ENCODE measurements at regions not wholly inside any gene's neighbourhood (a gene's known extent, or its start where the extent isn't known, plus 50 kb on each side); places are given as distances from the start of the nearest gene placed in this dataset.
"Not testable (repeated sequence)": the region's sequence is repeated elsewhere in the genome, so short reads cannot be mapped to it uniquely, and the experiment has no call there.

DNA sequence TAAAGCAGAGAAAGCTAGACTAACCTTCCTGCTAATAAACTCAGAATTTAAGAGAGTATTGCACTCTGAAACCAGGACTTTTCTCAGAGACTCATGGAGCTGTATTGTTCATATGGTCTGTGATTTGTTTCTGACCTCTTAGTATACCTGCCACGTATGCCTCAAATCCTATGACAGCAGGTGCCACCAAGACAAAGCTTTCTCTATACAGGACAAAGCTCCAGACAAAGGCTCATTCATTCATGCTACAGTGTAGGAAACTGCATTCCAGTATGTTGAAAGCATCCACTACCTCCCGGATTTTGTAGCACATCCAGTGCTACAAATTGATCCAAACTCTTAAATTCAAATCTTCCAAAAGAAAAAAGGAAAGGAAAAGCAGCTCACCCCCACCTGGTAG, 178.3 kb downstream of the CHIC2 start:
- H3K4me3 Mint-ChIP-seq = no peak overlapping the region
- ATAC-seq (no peak), DNase-seq (no peak)
- H3K4me1 Mint-ChIP-seq = no peaks in the 10 kb centered on the region
- no peak overlapping the region for H3K27ac Mint-ChIP-seq
- H3K36me3 Mint-ChIP-seq (ENCODE audit: low read depth) = no peaks in the 10 kb centered on the region
- H3K9me3 ChIP-seq (ENCODE audit: control insufficient read depth, low read length, poor library complexity, severe bottlenecking) = no peaks in the 10 kb centered on the region
- H3K27me3 Mint-ChIP-seq = peaks cover 16% of the 10 kb centered on the region

DNA sequence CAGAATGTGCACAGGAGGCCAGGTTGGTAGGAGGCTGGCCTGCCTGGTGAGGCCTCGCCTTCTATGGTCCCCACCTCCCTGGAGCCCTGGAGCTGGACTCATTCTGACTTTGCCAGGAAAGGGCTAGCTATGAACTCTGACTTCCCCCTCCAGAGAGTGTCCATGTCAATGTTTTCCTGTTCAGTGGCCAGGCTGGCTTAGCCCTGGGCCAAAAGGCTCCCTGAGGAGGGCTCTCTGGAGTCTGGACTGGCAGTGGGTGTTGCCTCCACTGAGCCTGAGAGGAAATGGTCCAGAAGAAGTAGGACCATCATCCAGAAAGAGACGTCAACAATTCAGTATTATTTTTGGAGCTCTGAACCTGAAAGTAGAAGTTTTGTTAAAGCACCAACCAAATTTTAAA, 178.7 kb downstream of the CHIC2 start:
- ATAC-seq (no peak), DNase-seq (no peak)
- Mint-ChIP-seq H3K27me3 (peaks cover 12% of the 10 kb centered on the region), H3K36me3 (ENCODE audit: low read depth) (no peaks in the 10 kb centered on the region), H3K4me3 (no peak overlapping the region), H3K27ac (no peak overlapping the region), H3K4me1 (no peaks in the 10 kb centered on the region)
- H3K9me3 ChIP-seq (ENCODE audit: control insufficient read depth, low read length, poor library complexity, severe bottlenecking) = no peaks in the 10 kb centered on the region

DNA sequence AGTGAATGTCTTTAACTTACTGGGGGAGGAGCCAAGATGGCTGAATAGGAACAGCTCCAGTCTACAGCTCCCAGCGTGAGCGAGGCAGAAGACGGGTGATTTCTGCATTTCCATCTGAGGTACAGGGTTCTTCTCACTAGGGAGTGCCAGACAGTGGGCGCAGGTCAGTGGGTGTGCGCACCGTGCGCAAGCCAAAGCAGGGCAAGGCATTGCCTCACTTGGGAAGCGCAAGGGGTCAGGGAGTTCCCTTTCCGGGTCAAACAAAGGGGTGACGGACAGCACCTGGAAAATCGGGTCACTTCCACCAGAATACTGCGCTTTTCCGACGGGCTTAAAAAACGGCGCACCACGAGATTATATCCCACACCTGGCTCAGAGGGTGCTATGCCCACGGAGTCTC, 187.3 kb downstream of the CHIC2 start:
- H3K27me3 Mint-ChIP-seq; H3K4me1 Mint-ChIP-seq; DNase-seq; H3K9me3 ChIP-seq (ENCODE audit: control insufficient read depth, low read length, poor library complexity, severe bottlenecking); H3K27ac Mint-ChIP-seq; H3K4me3 Mint-ChIP-seq; H3K36me3 Mint-ChIP-seq (ENCODE audit: low read depth); ATAC-seq: not testable (repeated sequence)

DNA sequence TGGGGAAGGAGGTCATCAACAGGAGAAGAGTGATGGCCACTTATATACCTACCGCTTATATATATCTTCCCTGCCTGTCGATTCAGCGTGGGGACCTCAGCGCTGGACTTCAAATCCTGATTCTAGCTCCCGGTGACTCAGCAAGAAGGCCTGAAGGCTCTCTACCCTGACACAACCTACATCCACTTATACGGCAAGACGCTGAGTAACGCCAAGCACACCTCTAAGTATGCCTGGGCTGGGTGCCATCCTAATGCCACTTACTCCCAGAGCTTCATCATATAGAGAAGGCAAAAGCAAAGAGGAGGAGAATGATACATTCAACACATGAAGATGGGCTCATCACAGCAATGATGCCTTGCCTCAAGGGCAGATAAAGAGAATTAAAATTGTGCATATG, 198.3 kb downstream of the CHIC2 start:
- Mint-ChIP-seq H3K4me1 (no peaks in the 10 kb centered on the region), H3K27me3 (peaks cover 37% of the 10 kb centered on the region), H3K27ac (no peak overlapping the region), H3K36me3 (ENCODE audit: low read depth) (no peaks in the 10 kb centered on the region), H3K4me3 (no peak overlapping the region)
- ATAC-seq (no peak), DNase-seq (no peak)
- no peaks in the 10 kb centered on the region for H3K9me3 ChIP-seq (ENCODE audit: control insufficient read depth, low read length, poor library complexity, severe bottlenecking)

DNA sequence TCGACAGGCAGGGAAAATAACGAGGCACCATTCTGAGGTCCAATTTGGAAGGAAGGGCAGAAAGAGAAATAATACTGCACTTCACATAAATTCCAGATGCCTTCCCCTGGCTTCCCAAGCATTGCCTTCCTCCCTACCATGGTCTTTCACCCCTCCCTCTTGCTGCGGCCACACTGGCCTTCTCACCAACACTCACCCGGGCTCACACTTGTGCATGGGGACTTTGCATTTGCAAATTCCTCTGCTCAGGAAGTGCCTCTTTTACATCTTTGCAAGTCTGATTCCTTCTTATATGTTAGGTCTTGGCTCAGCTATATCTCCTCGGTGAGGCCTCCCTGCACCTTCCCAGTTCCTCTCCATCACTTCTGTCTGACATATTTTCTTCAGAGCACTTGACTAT, 199.4 kb downstream of the CHIC2 start:
- Mint-ChIP-seq H3K36me3 (ENCODE audit: low read depth) (peaks cover 2% of the 10 kb centered on the region), H3K4me1 (no peaks in the 10 kb centered on the region), H3K27ac (no peak overlapping the region), H3K4me3 (no peak overlapping the region), H3K27me3 (peaks cover 38% of the 10 kb centered on the region)
- no peaks in the 10 kb centered on the region for H3K9me3 ChIP-seq (ENCODE audit: control insufficient read depth, low read length, poor library complexity, severe bottlenecking)
- no peak for DNase-seq
- no peak for ATAC-seq

DNA sequence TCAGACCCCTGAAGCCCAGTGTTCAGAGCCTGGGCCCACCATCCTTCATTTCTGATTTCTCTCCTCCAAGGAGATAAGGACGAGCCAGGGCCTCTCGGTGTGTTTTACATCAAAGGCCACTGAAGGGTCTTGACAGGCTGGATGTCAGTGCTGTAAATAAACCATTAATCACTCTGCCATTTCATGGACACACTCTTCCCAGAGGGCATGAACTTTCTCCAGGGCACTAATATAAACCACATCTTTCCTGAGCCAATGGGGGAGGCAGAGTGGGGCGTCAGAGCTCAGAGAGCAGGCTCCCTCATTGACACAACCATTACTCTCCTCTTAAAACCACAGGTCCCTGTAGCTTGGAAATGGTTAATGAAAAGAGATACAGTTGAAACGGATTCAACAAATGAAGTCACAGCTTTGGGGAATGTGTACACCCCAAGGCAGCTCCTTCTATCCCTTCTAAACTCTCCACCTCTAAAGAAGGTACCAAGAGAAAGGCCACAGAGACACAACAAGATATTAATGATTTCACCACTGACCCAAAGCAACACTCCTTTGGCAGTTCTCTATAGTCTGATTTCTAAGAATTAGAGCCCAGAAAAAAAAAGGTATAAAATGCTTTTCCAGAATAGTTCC, 200.6 kb downstream of the CHIC2 start:
- H3K9me3 ChIP-seq (ENCODE audit: control insufficient read depth, low read length, poor library complexity, severe bottlenecking) = no peaks in the 10 kb centered on the region
- Mint-ChIP-seq H3K36me3 (ENCODE audit: low read depth) (peaks cover 2% of the 10 kb centered on the region), H3K4me3 (no peak overlapping the region), H3K27me3 (peaks cover 31% of the 10 kb centered on the region), H3K4me1 (no peaks in the 10 kb centered on the region), H3K27ac (no peak overlapping the region)
- ATAC-seq = no peak
- DNase-seq = no peak

DNA sequence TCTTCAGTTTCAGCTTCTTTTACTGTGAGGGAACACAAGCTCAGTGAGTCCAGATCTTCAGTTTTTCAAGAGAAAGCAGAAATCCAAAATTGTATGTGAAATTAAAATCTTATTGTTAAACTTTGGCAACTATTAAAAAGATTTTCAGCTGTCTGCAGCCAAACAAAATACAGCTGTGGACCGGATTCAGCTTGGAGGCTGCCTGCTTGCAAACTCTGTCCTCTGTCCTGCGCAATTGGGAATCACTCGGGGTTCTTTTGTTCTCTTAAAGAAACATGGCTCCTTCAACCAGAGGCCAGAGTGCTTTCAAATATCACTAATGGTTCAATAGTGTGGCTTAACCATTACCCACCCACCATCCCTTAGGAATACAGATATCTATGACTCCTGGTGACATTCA, 201.2 kb downstream of the CHIC2 start:
- ATAC-seq = no peak
- H3K36me3 Mint-ChIP-seq (ENCODE audit: low read depth) = peaks cover 2% of the 10 kb centered on the region
- no peak overlapping the region for H3K27ac Mint-ChIP-seq
- DNase-seq = no peak
- H3K9me3 ChIP-seq (ENCODE audit: control insufficient read depth, low read length, poor library complexity, severe bottlenecking) = no peaks in the 10 kb centered on the region
- H3K4me1 Mint-ChIP-seq = no peaks in the 10 kb centered on the region
- H3K4me3 Mint-ChIP-seq = no peak overlapping the region
- peaks cover 29% of the 10 kb centered on the region for H3K27me3 Mint-ChIP-seq

DNA sequence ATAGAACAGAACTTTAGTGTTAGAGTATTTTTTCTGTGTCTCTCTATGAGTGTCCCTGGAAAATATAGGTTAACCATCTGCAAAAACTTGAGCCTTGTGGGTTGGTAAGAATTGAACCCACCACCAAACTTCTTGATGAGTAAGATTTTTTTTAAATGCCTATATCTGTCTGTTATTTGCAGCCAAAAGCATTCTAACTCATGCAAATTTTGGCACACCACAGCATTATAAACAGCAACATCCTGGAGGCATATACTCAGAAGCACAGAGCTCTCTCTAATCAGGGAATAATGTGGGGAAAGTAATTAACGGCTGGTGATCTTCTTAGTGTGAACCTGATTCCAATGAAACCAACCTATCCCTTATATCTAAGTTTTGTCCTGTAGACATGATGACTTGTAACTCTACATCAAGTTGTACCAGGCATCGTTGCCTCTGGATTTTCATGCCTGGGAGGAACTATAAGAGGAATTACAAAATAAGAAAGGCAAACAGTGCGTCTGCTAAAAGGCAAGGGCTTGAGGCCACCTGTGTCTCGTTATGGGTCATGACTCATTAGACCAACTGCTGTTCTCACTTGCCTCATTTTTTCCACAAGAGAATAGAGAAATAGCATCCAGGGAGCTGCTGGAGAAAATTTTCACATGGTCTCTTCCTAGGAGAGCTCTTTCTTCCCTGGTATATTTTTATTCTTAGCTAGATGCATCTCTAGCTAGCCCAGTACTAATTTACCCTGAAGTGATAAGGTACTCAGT, 202.4 kb downstream of the CHIC2 start:
- peaks cover 2% of the 10 kb centered on the region for H3K36me3 Mint-ChIP-seq (ENCODE audit: low read depth)
- peaks cover 27% of the 10 kb centered on the region for H3K27me3 Mint-ChIP-seq
- no peak overlapping the region for H3K27ac Mint-ChIP-seq
- H3K9me3 ChIP-seq (ENCODE audit: control insufficient read depth, low read length, poor library complexity, severe bottlenecking) = no peaks in the 10 kb centered on the region
- H3K4me3 Mint-ChIP-seq = no peak overlapping the region
- ATAC-seq (no peak), DNase-seq (no peak)
- no peaks in the 10 kb centered on the region for H3K4me1 Mint-ChIP-seq

DNA sequence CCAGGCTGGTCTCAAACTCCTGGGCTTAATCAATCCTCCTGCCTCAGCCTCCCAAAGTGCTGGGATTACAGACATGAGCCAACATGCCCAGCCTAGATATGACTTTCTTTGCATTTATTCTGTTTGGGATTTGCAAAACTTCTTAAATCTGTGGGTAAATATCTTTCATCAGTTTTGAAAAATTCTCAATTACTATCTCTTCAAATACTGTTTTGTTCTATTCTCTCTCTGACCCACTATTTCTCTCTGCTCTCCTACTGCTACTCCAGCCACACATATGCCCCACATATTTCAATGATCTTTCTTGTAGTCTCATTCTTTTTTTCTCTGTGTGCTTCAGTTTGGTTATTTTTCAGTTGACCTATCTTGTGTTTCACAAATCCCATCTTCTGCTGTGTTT, 205.1 kb downstream of the CHIC2 start:
- Mint-ChIP-seq H3K27me3 (peaks cover 24% of the 10 kb centered on the region), H3K4me1 (no peaks in the 10 kb centered on the region), H3K36me3 (ENCODE audit: low read depth) (peaks cover 2% of the 10 kb centered on the region), H3K27ac (no peak overlapping the region), H3K4me3 (no peak overlapping the region)
- no peak for ATAC-seq
- DNase-seq = no peak
- H3K9me3 ChIP-seq (ENCODE audit: control insufficient read depth, low read length, poor library complexity, severe bottlenecking) = no peaks in the 10 kb centered on the region

DNA sequence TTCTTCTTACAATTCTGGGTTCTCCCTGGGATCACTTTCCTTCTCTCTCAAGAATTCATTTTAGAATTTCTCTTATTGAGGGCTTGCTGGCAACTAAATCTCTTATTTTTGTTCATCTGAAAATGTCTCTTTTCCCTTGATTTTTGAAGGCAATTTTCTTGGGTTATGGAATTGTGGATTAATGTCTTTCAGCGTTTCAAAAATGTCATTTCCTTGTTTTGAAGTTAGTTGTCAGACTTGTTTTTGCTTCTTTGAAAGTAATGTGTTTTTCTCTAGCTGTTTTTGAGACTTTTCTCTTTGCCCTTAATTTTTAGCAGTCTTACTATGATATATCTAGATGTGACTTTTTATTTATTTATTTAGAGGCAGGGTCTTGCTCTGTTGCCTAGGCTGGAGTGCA, 205.7 kb downstream of the CHIC2 start:
- H3K9me3 ChIP-seq (ENCODE audit: control insufficient read depth, low read length, poor library complexity, severe bottlenecking) = no peaks in the 10 kb centered on the region
- Mint-ChIP-seq H3K36me3 (ENCODE audit: low read depth) (peaks cover 2% of the 10 kb centered on the region), H3K4me3 (no peak overlapping the region), H3K4me1 (no peaks in the 10 kb centered on the region), H3K27me3 (peaks cover 24% of the 10 kb centered on the region), H3K27ac (no peak overlapping the region)
- no peak for ATAC-seq
- DNase-seq = no peak

DNA sequence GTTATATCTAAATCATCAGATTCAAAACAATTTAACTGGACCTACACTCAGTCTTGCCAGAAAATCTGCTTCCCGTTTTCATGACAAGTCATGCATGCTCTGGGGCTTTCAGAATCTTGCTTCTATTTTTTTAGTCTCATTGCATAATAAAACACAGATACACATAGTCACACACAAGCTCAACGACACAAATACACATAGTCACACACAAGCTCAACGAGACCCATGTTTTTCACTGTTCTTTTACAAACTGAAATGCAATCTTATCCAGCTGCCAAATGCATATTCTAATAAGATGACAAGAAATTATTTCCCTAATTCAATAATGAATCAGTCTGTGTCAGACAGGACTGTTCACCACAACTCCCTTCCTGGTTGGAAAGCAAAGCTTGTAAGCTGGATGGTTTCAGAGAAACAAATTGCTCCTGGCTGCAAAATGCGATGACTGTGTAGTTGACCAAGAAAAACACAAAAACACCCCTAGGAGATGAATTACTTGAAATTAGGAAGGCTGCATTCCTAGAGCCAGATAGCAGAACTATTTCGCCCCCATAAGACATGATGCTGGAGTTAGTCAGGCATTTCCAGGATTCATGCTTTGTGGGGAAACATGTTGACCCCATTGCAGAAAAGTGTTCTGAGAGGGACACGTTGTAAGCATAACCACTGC, 208.7 kb downstream of the CHIC2 start:
- ATAC-seq = peak; percentile 27
- H3K36me3 Mint-ChIP-seq (ENCODE audit: low read depth) = peaks cover under 1% of the 10 kb centered on the region

DNA sequence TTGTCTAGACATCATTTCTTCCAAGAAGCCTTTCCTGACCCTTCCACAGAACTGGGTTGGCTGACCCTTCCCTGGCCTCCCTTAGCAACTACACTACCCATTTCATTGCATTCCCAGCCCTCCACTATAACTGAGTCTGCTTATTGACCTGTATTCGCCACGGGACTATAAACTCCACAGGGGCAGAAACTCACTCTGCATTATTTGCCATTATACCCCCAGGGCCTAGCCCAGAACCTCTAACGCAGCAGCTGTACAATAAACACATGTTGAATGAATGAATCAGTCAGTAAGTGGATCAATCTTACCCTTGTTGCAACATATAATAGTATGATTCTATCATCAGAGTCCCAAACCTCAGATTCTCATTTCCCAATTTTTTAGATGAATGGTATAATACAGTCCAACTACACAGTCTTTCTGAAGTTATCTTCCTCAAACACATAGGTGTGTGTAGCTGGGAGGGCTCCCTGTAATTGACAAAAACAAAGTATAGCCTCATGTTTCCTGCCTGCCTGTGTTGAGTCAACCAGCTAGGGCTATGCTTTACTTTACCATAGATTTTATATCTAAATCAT, 209.3 kb downstream of the CHIC2 start:
- DNase-seq (no peak), ATAC-seq (peak; percentile 18)
- H3K27me3 Mint-ChIP-seq = peaks cover 15% of the 10 kb centered on the region
- H3K4me1 Mint-ChIP-seq = no peaks in the 10 kb centered on the region
- H3K4me3 Mint-ChIP-seq = no peak overlapping the region
- no peaks in the 10 kb centered on the region for H3K36me3 Mint-ChIP-seq (ENCODE audit: low read depth)
- H3K27ac Mint-ChIP-seq = no peak overlapping the region
- H3K9me3 ChIP-seq (ENCODE audit: control insufficient read depth, low read length, poor library complexity, severe bottlenecking) = no peaks in the 10 kb centered on the region

More for the DNA sequence above, 208.7 kb downstream of the CHIC2 start:
- no peaks in the 10 kb centered on the region for H3K9me3 ChIP-seq (ENCODE audit: control insufficient read depth, low read length, poor library complexity, severe bottlenecking)
- DNase-seq = no peak
- Mint-ChIP-seq H3K27ac (no peak overlapping the region), H3K4me1 (no peaks in the 10 kb centered on the region), H3K4me3 (no peak overlapping the region), H3K27me3 (peaks cover 16% of the 10 kb centered on the region)

DNA sequence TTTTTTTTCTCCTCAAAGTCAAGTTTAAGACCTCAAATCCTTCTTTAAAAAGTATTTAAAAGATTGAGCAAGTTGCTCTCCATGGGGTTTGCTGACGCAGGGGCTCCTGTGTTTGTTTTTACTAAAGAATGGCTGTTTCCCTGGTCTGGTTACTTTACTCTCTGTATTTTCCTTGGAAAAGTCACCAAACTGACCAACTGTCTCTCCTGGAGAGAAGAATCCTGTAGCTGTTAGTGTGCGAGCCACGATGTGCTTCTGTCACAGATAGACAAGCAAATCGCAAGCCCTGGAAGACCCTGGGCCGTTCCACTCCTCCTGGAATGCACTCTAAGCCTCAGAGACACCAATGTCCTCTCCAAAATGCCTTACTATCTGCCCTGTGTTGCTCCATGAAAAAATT, 212.1 kb downstream of the CHIC2 start:
- no peaks in the 10 kb centered on the region for H3K9me3 ChIP-seq (ENCODE audit: control insufficient read depth, low read length, poor library complexity, severe bottlenecking)
- no peaks in the 10 kb centered on the region for H3K4me1 Mint-ChIP-seq
- H3K4me3 Mint-ChIP-seq = no peak overlapping the region
- H3K36me3 Mint-ChIP-seq (ENCODE audit: low read depth) = no peaks in the 10 kb centered on the region
- DNase-seq = no peak
- no peak for ATAC-seq
- peaks cover 15% of the 10 kb centered on the region for H3K27me3 Mint-ChIP-seq
- H3K27ac Mint-ChIP-seq = no peak overlapping the region

Data from T-helper 17 cell (primary cell).